Neural cell (in vitro differentiated cells): ENCODE measurements at regions not wholly inside any gene's neighbourhood (a gene's known extent, or its start where the extent isn't known, plus 50 kb on each side); places are given as distances from the start of the nearest gene placed in this dataset.

Experiments used
- H2AFZ ChIP-seq: fragments of 200-600, 300-800 bp; sonication (generic), shearing (Covaris generic); 2 replicates; pipeline ENCODE4 v1.6.0; 2014; ENCODE audit warnings: low read depth, mild to moderate bottlenecking, antibody characterized with exemption, low read length, moderate library complexity
- H3F3A ChIP-seq: fragments of 200-600 bp; shearing (Covaris generic); 2 replicates; pipeline ENCODE4 v1.6.1; 2016; ENCODE audit warnings: mild to moderate bottlenecking, moderate library complexity, mixed read lengths, antibody characterized with exemption, low read length; ENCODE audit not compliant: insufficient read depth, poor library complexity, severe bottlenecking
- H3K27ac ChIP-seq: fragments of 200-600, 300-800 bp; sonication (generic), shearing (Covaris generic); 2 replicates; pipeline ENCODE4 v1.5.1; 2014; ENCODE audit warnings: mild to moderate bottlenecking, low read length, moderate library complexity
- H3K27me3 ChIP-seq: fragments of 300-800, 200-600 bp; sonication (generic), shearing (Covaris generic); 2 replicates; pipeline ENCODE4 v1.6.0; 2014; ENCODE audit warnings: mild to moderate bottlenecking, low read depth, low read length, moderate library complexity; ENCODE audit not compliant: insufficient read depth
- H3K36me3 ChIP-seq: fragments of 300-800, 200-600 bp; sonication (generic), shearing (Covaris generic); 2 replicates; pipeline ENCODE4 v1.5.1; 2014; ENCODE audit warnings: mild to moderate bottlenecking, antibody characterized with exemption, low read length, moderate library complexity; ENCODE audit not compliant: insufficient read depth
- H3K4me2 ChIP-seq: fragments of 300-800, 200-600 bp; sonication (generic), shearing (Covaris generic); 2 replicates; pipeline ENCODE4 v1.6.0; 2014; ENCODE audit warnings: mild to moderate bottlenecking, low read length
- H3K4me3 ChIP-seq: fragments of 300-800, 200-600 bp; sonication (generic), shearing (Covaris generic); 2 replicates; pipeline ENCODE4 v1.5.1; 2014; ENCODE audit warnings: mild to moderate bottlenecking, low read length, moderate library complexity
- H3K79me2 ChIP-seq: fragments of 200-600 bp; shearing (Covaris generic); replicated peaks from 2 replicates; pipeline ENCODE4 v1.6.0; 2014; ENCODE audit warnings: mild to moderate bottlenecking, low read length, moderate library complexity; ENCODE audit not compliant: insufficient read depth
- H3K9ac ChIP-seq: fragments of 300-800, 200-600 bp; sonication (generic), shearing (Covaris generic); 2 replicates; pipeline ENCODE4 v1.6.1; 2016; ENCODE audit warnings: mild to moderate bottlenecking, low read length, mixed read lengths
- H3K9me2 ChIP-seq: fragments of 200-600 bp; shearing (Covaris generic); 2 replicates; pipeline ENCODE4 v1.6.1; 2016; ENCODE audit warnings: mild to moderate bottlenecking, low read length, mixed read lengths; ENCODE audit not compliant: insufficient read depth
- H3K9me3 ChIP-seq: fragments of 200-600, 300-800 bp; sonication (generic), shearing (Covaris generic); 2 replicates; pipeline ENCODE4 v1.6.1; 2016; ENCODE audit warnings: mild to moderate bottlenecking, mixed run types, low read length, moderate library complexity, mixed read lengths
- H4K20me1 ChIP-seq: fragments of 200-600 bp; shearing (Covaris generic); 2 replicates; pipeline ENCODE4 v1.6.1; 2016; ENCODE audit warnings: mild to moderate bottlenecking, mixed run types; ENCODE audit not compliant: insufficient read depth
- EP300 ChIP-seq: fragments of 450-650 bp; conservative IDR thresholded peaks from 2 replicates; pipeline ENCODE4 v1.6.1; 2014; ENCODE audit warnings: antibody characterized with exemption, mild to moderate bottlenecking, moderate library complexity; ENCODE audit not compliant: poor library complexity, severe bottlenecking
- EZH2 ChIP-seq: fragments of 200-600, 300-800 bp; shearing (Covaris generic), sonication (generic); IDR thresholded peaks from 2 replicates; pipeline ENCODE4 v1.6.1; 2014; ENCODE audit warnings: antibody characterized with exemption, low read length, borderline replicate concordance, mild to moderate bottlenecking; ENCODE audit not compliant: insufficient read depth, poor library complexity, severe bottlenecking
- MXI1 ChIP-seq: fragments of 450-650 bp; conservative IDR thresholded peaks from 2 replicates; pipeline ENCODE4 v1.6.1; 2014; ENCODE audit warnings: antibody characterized with exemption, mild to moderate bottlenecking; ENCODE audit not compliant: poor library complexity, severe bottlenecking
- SMC3 ChIP-seq: fragments of 450-650 bp; conservative IDR thresholded peaks from 2 replicates; pipeline ENCODE4 v1.6.1; 2014; ENCODE audit warnings: antibody characterized with exemption, mild to moderate bottlenecking, moderate library complexity; ENCODE audit not compliant: poor library complexity
- TAF1 ChIP-seq: IDR thresholded peaks from 2 replicates; pipeline ENCODE4 v1.6.1; 2012; ENCODE audit warnings: low read depth
- TF ChIP-seq, protein P1 (sequence below): IDR thresholded peaks from 2 replicates; pipeline ENCODE4 v1.6.1; 2012; ENCODE audit warnings: borderline replicate concordance
- TF ChIP-seq, protein P2 (sequence below): fragments of 450-650 bp; IDR thresholded peaks from 2 replicates; pipeline ENCODE4 v1.5.1; 2014; ENCODE audit warnings: antibody characterized with exemption, mild to moderate bottlenecking, moderate library complexity; ENCODE audit not compliant: poor library complexity, severe bottlenecking

DNA sequence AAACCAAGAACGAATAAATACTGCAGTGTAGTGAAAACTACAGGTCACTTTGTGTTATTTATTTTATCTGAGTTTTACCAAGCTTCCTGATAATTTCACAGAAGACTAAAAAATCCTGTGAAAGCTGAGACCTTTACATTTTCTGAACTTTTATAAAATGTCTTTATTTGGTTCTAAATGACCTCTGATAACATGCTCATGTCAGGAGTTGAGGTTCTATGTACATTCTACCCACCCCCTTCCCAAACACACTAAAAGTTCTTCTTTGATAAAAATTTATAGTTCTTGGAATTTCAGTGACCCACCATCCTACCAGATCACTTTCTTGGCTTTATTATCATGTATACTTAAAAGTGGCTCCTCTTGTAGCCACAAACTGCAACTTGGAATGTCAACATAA is 463.1 kb downstream of the PIK3C3 start:
- Histone ChIP-seq H3K79me2 (no peaks in the 10 kb centered on the region), H3K9me3 (no peaks in the 10 kb centered on the region), H3K27me3 (no peaks in the 10 kb centered on the region), H3F3A (no peaks in the 10 kb centered on the region), H3K9me2 (no peaks in the 10 kb centered on the region), H3K27ac (no peak overlapping the region), H2AFZ (no peak overlapping the region), H3K4me2 (no peak overlapping the region), H3K36me3 (no peaks in the 10 kb centered on the region), H4K20me1 (no peaks in the 10 kb centered on the region), H3K9ac (no peak overlapping the region), H3K4me3 (no peak overlapping the region)
- TF ChIP-seq, protein P1, sequence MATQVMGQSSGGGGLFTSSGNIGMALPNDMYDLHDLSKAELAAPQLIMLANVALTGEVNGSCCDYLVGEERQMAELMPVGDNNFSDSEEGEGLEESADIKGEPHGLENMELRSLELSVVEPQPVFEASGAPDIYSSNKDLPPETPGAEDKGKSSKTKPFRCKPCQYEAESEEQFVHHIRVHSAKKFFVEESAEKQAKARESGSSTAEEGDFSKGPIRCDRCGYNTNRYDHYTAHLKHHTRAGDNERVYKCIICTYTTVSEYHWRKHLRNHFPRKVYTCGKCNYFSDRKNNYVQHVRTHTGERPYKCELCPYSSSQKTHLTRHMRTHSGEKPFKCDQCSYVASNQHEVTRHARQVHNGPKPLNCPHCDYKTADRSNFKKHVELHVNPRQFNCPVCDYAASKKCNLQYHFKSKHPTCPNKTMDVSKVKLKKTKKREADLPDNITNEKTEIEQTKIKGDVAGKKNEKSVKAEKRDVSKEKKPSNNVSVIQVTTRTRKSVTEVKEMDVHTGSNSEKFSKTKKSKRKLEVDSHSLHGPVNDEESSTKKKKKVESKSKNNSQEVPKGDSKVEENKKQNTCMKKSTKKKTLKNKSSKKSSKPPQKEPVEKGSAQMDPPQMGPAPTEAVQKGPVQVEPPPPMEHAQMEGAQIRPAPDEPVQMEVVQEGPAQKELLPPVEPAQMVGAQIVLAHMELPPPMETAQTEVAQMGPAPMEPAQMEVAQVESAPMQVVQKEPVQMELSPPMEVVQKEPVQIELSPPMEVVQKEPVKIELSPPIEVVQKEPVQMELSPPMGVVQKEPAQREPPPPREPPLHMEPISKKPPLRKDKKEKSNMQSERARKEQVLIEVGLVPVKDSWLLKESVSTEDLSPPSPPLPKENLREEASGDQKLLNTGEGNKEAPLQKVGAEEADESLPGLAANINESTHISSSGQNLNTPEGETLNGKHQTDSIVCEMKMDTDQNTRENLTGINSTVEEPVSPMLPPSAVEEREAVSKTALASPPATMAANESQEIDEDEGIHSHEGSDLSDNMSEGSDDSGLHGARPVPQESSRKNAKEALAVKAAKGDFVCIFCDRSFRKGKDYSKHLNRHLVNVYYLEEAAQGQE = no peak

DNA sequence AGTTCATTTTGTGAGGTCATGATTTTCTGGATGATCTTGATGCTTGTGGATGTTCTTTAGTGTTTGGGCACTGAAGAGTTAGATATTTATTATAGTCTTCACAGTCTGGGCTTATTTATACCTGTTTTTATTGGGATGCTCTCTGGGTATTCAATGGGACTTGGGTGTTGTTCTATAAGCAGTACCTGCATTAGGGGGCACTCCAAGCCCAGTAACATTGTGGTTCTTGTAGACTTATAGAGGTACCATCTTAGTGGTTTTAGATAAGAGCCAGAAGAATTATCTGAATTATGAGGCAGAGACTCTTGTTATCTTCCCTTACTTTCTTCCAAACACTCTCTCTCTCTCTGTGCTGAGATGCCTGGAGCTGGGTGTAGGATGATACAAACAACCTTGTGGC is 470.0 kb downstream of the PIK3C3 start:
- Histone ChIP-seq H4K20me1 (no peaks in the 10 kb centered on the region), H3K27ac (no peak overlapping the region), H3K9me2 (no peaks in the 10 kb centered on the region), H3K27me3 (no peaks in the 10 kb centered on the region), H3K36me3 (no peaks in the 10 kb centered on the region), H3K9me3 (no peaks in the 10 kb centered on the region), H3K9ac (no peak overlapping the region), H3K79me2 (no peaks in the 10 kb centered on the region), H3K4me2 (no peak overlapping the region), H3K4me3 (no peak overlapping the region), H3F3A (no peaks in the 10 kb centered on the region), H2AFZ (no peak overlapping the region)
- no peak for TF ChIP-seq MXI1
- no peak for TF ChIP-seq SMC3
- TF ChIP-seq TAF1 = no peak
- no peak for TF ChIP-seq EP300
- TF ChIP-seq, protein P2, sequence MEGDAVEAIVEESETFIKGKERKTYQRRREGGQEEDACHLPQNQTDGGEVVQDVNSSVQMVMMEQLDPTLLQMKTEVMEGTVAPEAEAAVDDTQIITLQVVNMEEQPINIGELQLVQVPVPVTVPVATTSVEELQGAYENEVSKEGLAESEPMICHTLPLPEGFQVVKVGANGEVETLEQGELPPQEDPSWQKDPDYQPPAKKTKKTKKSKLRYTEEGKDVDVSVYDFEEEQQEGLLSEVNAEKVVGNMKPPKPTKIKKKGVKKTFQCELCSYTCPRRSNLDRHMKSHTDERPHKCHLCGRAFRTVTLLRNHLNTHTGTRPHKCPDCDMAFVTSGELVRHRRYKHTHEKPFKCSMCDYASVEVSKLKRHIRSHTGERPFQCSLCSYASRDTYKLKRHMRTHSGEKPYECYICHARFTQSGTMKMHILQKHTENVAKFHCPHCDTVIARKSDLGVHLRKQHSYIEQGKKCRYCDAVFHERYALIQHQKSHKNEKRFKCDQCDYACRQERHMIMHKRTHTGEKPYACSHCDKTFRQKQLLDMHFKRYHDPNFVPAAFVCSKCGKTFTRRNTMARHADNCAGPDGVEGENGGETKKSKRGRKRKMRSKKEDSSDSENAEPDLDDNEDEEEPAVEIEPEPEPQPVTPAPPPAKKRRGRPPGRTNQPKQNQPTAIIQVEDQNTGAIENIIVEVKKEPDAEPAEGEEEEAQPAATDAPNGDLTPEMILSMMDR = no peak
- TF ChIP-seq EZH2 = no peak

DNA sequence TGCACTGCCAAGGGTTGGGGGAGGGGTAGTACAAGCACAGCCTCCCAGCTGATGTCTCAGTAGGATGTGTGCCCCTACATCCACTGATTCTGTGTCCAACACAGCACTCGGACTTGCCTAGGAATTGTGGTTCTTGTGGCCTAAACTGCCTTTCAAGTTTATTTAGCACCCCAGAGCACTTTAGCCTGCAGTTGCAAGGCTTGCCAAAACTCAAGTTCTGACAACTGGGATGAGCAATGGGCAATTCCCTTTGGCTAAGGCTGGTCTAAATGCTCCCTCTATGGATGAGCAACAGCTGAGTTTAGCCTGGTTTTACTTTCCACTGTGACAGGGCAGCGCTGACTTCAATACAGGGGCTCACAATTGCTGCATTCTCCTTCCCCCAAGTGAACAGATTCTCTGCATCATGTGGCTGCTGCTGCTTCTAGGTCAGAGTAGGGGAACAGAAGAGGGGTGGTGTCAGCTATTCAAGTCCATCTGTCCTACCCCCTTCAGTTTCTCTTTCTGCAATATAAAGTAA is 471.5 kb downstream of the PIK3C3 start:
- no peak overlapping the region for H3K9ac ChIP-seq
- H3F3A ChIP-seq = no peaks in the 10 kb centered on the region
- TF ChIP-seq, protein P1 = no peak
- TF ChIP-seq, protein P2 = no peak
- no peak for TF ChIP-seq MXI1
- no peaks in the 10 kb centered on the region for H3K27me3 ChIP-seq
- no peaks in the 10 kb centered on the region for H3K9me3 ChIP-seq
- H3K36me3 ChIP-seq = no peaks in the 10 kb centered on the region
- no peak overlapping the region for H2AFZ ChIP-seq
- no peaks in the 10 kb centered on the region for H3K79me2 ChIP-seq
- no peak overlapping the region for H3K27ac ChIP-seq
- no peaks in the 10 kb centered on the region for H3K9me2 ChIP-seq
- no peak overlapping the region for H3K4me3 ChIP-seq
- H3K4me2 ChIP-seq = no peak overlapping the region
- no peaks in the 10 kb centered on the region for H4K20me1 ChIP-seq
